Tibial nerve (tissue), 4 donors: ENCODE measurements at regions not wholly inside any gene's neighbourhood (a gene's known extent, or its start where the extent isn't known, plus 50 kb on each side); places are given as distances from the start of the nearest gene placed in this dataset.
"Not testable (repeated sequence)": the region's sequence is repeated elsewhere in the genome, so short reads cannot be mapped to it uniquely, and the experiment has no call there.

Source experiments
- DNase-seq, 2 donors: peaks; one replicate each; pipeline ENCODE4 v3.0.0-alpha.2; 2019; ENCODE audit warnings: low spot score in 2 of 2
- H3K27ac ChIP-seq, 4 donors: fragments of 200-600 bp; sonication (generic) in 3 of 4; one replicate each; pipeline ENCODE4 v1.5.1; 2017 to 2019; ENCODE audit warnings: mild to moderate bottlenecking in 1 of 4
- H3K27me3 ChIP-seq, 2 donors: fragments of 200-600 bp; sonication (generic) in 1 of 2; one replicate each; pipeline versions ENCODE4 v1.5.1 to v1.6.0; 2017 to 2019
- H3K36me3 ChIP-seq, 3 donors: fragments of 200-600 bp; sonication (generic); one replicate each; pipeline ENCODE4 v1.5.1; 2018 to 2019
- H3K4me1 ChIP-seq, 4 donors: fragments of 200-600 bp; sonication (generic) in 3 of 4; one replicate each; pipeline ENCODE4 v1.5.1; 2017 to 2019
- H3K4me3 ChIP-seq, 4 donors: fragments of 200-600 bp; sonication (generic) in 3 of 4; one replicate each; pipeline ENCODE4 v1.5.1; 2017 to 2019; ENCODE audit warnings: mild to moderate bottlenecking in 1 of 4, moderate library complexity in 1 of 4
- H3K9me3 ChIP-seq, 4 donors: fragments of 200-600 bp; sonication (generic) in 3 of 4; one replicate each; pipeline ENCODE4 v1.5.1; 2017 to 2019
- EP300 ChIP-seq, 2 donors: sonication (generic); formaldehyde crosslinking; IDR thresholded peaks; one replicate each; pipeline ENCODE4 v1.6.1; 2017; ENCODE audit warnings: antibody characterized with exemption in 2 of 2, mild to moderate bottlenecking in 1 of 2
- POLR2A ChIP-seq, 2 donors: fragments of 450-650 bp; IDR thresholded peaks; one replicate each; pipeline ENCODE4 v1.6.1; 2017; ENCODE audit warnings: antibody characterized with exemption in 2 of 2, mild to moderate bottlenecking in 2 of 2, moderate library complexity in 2 of 2
- WGBS, 2 donors: methylation state at CpG; one replicate each; pipeline ENCODE4 v1.1.5; 2018; 5-methylcytosine and 5-hydroxymethylcytosine counted together
- TF ChIP-seq, protein P1 (sequence below), 5 experiments: fragments of 200-600 bp in 3 of 5; fragments of 450-650 bp in 2 of 5; sonication (generic) in 3 of 5; IDR thresholded peaks; one replicate each; pipeline ENCODE4 v1.5.1; 2016 to 2019; ENCODE audit warnings: antibody characterized with exemption in 5 of 5, mild to moderate bottlenecking in 3 of 5, moderate library complexity in 2 of 5

DNA sequence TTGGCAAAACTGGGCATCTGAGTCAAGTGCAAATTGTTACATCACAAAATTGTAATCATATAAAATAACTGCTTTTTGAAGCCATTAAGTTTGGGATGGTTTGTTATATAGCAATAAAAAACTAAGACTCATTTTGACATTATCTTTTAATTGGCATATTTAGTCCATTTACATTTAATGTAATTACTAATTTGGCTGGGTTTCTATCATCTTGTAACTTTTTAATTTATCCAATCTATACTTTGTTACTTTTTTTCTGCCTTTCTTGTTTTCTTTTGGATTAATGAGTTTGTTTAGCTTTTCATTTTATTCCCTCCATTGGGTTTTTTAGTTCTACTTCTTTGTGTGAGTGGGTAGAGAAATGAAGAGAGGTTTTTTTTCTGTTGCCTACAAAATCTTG is 76.3 kb downstream of the DRAM2 start:
- H3K4me1 ChIP-seq = no peaks in the 10 kb centered on the region
- H3K9me3 ChIP-seq = peaks cover 0 to 58% (median 12%) of the 10 kb centered on the region in 4 donors
- no peaks in the 10 kb centered on the region for H3K36me3 ChIP-seq
- H3K27ac ChIP-seq = no peak overlapping the region
- no peak overlapping the region for H3K4me3 ChIP-seq
- TF ChIP-seq EP300 (IDR thresholded peaks at IDR 0.05) (no peak), POLR2A (IDR thresholded peaks at IDR 0.05) (no peak)
- TF ChIP-seq, protein P1, sequence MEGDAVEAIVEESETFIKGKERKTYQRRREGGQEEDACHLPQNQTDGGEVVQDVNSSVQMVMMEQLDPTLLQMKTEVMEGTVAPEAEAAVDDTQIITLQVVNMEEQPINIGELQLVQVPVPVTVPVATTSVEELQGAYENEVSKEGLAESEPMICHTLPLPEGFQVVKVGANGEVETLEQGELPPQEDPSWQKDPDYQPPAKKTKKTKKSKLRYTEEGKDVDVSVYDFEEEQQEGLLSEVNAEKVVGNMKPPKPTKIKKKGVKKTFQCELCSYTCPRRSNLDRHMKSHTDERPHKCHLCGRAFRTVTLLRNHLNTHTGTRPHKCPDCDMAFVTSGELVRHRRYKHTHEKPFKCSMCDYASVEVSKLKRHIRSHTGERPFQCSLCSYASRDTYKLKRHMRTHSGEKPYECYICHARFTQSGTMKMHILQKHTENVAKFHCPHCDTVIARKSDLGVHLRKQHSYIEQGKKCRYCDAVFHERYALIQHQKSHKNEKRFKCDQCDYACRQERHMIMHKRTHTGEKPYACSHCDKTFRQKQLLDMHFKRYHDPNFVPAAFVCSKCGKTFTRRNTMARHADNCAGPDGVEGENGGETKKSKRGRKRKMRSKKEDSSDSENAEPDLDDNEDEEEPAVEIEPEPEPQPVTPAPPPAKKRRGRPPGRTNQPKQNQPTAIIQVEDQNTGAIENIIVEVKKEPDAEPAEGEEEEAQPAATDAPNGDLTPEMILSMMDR (IDR thresholded peaks at IDR 0.05) = no peak
- no peak for DNase-seq
- no peaks in the 10 kb centered on the region for H3K27me3 ChIP-seq

DNA sequence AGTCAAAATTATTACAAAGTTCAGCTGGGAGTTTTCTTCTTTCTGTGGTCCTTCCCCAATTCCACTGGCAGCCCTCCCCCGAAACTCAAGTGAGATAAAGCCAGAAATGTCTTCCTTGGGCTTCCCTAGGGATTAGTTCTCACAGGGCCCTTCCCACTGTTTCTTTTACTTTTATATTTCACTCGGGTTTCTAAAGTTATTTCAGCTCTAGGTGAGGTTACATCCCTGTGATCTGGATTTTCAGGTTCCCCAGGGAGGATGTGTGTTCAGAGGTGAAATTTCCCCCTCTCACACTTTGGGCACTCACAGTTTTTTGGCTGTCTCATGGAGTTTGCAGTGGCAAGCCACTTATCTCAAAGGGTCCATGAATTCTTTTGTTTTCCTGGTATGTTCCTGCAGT is 77.3 kb downstream of the DRAM2 start:
- Histone ChIP-seq H3K4me3 (no peak overlapping the region), H3K9me3 (peaks cover 0 to 51% (median 10%) of the 10 kb centered on the region in 4 donors), H3K4me1 (no peaks in the 10 kb centered on the region), H3K36me3 (no peaks in the 10 kb centered on the region), H3K27ac (no peak overlapping the region), H3K27me3 (no peaks in the 10 kb centered on the region)
- DNase-seq = no peak
- TF ChIP-seq, protein P1 (IDR thresholded peaks at IDR 0.05) = no peak
- TF ChIP-seq EP300 (IDR thresholded peaks at IDR 0.05) (no peak), POLR2A (IDR thresholded peaks at IDR 0.05) (no peak)
- WGBS, 2 donors = 58 to 68% methylated on average over 2 of the region's 2 CpGs

DNA sequence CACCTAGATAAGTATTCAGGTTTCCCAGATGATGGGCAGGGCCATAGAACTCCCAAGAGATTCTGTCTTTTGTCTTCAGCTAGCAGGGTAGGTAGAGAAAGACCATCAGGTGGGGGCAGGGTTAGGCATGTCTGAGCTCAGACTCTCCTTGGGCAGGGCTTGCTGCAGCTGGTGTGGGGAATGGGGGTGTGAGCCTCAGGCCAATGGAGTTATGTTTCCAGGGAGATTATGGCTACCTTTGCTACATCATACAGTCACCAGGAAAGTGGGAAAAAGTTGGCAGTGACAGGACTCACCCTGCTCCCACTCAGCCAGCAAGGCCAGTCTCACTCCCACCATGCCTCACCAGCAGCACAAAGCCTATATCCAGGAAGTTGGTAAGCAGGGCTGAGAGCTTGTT is 77.8 kb downstream of the DRAM2 start:
- DNase-seq = no peak
- Histone ChIP-seq H3K27ac (no peak overlapping the region), H3K36me3 (no peaks in the 10 kb centered on the region), H3K4me3 (no peak overlapping the region), H3K9me3 (peaks cover 0 to 46% (median 10%) of the 10 kb centered on the region in 4 donors), H3K4me1 (no peaks in the 10 kb centered on the region), H3K27me3 (no peaks in the 10 kb centered on the region)
- TF ChIP-seq, protein P1 (IDR thresholded peaks at IDR 0.05) = no peak
- no peak for TF ChIP-seq POLR2A (IDR thresholded peaks at IDR 0.05)
- TF ChIP-seq EP300 (IDR thresholded peaks at IDR 0.05) = no peak

DNA sequence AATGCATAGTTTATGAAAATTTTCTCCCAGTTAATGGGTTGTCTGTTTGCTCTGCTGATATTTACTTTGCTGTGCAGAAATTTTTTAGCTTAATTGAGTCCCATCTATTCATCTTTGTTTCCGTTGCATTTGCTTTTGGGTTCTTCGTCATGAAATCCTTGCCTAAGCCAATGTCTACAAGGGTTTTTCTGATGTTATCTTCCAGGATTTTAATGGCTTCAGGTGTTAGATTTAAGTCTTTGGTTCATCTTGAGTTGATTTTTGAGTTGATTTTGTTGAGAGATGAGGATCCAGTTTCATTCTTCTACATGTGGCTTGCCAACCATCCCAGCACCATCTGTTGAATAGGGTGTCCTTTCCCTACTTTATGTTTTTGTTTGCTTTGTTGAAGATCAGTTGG is 85.2 kb downstream of the DRAM2 start:
- Histone ChIP-seq H3K27me3 (no peaks in the 10 kb centered on the region), H3K4me3 (no peak overlapping the region), H3K9me3 (no peaks in the 10 kb centered on the region), H3K36me3 (no peaks in the 10 kb centered on the region), H3K27ac (no peak overlapping the region), H3K4me1 (no peaks in the 10 kb centered on the region)
- no peak for TF ChIP-seq POLR2A (IDR thresholded peaks at IDR 0.05)
- no peak for TF ChIP-seq EP300 (IDR thresholded peaks at IDR 0.05)
- TF ChIP-seq, protein P1 (IDR thresholded peaks at IDR 0.05) = no peak
- no peak for DNase-seq
- 91 to 95% methylated on average over 2 of the region's 2 CpGs for WGBS, 2 donors

DNA sequence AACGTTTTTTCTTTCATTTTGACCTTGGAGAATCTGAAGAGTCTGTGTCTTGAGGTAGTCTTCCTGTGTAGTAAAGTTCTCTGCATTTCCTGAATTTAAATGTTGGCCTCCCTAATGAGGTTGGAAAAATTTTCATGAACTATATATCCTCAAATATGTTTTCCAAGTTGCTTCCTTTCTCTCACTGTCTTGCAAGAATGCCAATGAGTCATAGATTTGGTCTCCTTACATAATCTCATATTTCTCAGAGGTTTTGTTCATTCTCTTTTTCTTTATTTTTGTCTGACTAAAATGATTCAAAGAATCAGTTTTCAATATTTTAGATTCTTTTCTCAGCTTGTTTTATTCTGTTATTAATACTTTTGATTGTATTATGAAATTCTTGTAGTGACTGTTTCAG is 87.6 kb downstream of the DRAM2 start:
- H3K36me3 ChIP-seq = no peaks in the 10 kb centered on the region
- no peaks in the 10 kb centered on the region for H3K4me1 ChIP-seq
- peaks cover 0 to 13% (median 4%) of the 10 kb centered on the region in 4 donors for H3K9me3 ChIP-seq
- no peak overlapping the region for H3K27ac ChIP-seq
- TF ChIP-seq EP300 (IDR thresholded peaks at IDR 0.05) (no peak), POLR2A (IDR thresholded peaks at IDR 0.05) (no peak)
- WGBS, 2 donors = 12 to 26% methylated on average over 1 of the region's 1 CpG
- no peaks in the 10 kb centered on the region for H3K27me3 ChIP-seq
- DNase-seq = no peak
- H3K4me3 ChIP-seq = no peak overlapping the region

DNA sequence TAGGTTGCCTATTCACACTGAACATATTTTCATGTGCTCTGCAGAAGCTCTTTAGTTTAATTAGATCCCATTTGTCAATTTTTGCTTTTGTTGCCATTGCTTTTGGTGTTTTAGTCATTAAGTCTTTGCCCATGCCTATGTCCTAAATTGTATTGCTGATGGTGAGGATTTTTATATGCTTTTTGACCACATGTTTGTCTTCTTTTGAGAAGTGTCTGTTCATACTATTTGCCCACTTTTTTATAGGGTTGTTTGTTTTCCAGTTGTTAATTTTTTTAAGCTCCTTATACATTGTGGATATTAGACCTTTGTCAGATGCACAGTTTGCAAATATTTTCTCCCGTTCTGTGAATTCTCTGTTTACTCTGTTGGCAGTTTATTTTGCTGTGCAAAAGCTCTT is 84.5 kb upstream of the LRIF1 start:
- not testable (repeated sequence) for H3K27ac ChIP-seq, H3K4me3 ChIP-seq, H3K36me3 ChIP-seq, H3K27me3 ChIP-seq, DNase-seq, H3K4me1 ChIP-seq
- 87 to 90% methylated on average over 1 of the region's 1 CpG for WGBS, 2 donors
- peaks cover 0 to 13% (median 4%) of the 10 kb centered on the region in 4 donors for H3K9me3 ChIP-seq
